Endothelial cell of umbilical vein (primary cell): ENCODE measurements at regions not wholly inside any gene's neighbourhood (a gene's known extent, or its start where the extent isn't known, plus 50 kb on each side); places are given as distances from the start of the nearest gene placed in this dataset.

Experiments
- BruUV-seq: library from RNA; stranded (reverse); fragments of 400-500 nt; replicated peaks from 2 replicates; lab custom pipeline; 2021; lab: Mats Ljungman, UMichigan
- CTCF ChIA-PET: fragments of 300-600, 350-600 bp; sonication (Branson Sonifier 250); formaldehyde crosslinking; loops from one replicate; lab custom pipeline; 2021; ENCODE audit warnings: antibody characterized with exemption, inconsistent platforms; lab: Charles Lee
- POLR2A ChIA-PET: fragments of 300-600, 350-600 bp; sonication (Branson Sonifier 250); formaldehyde crosslinking; loops from one replicate; lab custom pipeline; 2021; ENCODE audit warnings: antibody characterized with exemption, inconsistent platforms; lab: Charles Lee
- DNase-seq: peaks from one replicate; pipeline ENCODE4 v3.0.0-alpha.2; 2011; ENCODE audit warnings: low read depth, low spot score
- FAIRE-seq: peaks from 2 replicates; lab custom pipeline; 2011; peaks lifted over from hg19 to GRCh38; lab: Jason Lieb, UNC
- H2AFZ ChIP-seq: 2 replicates; pipeline ENCODE4 v1.6.0; 2012; ENCODE audit warnings: low read depth, low read length, control low read depth, inconsistent platforms
- H3K27ac ChIP-seq: 2 replicates; pipeline ENCODE4 v1.5.1; 2011; ENCODE audit warnings: low read depth, mild to moderate bottlenecking, control low read depth, low read length, moderate library complexity; ENCODE audit not compliant: insufficient read depth
- H3K27me3 ChIP-seq, 2 experiments: 2 replicates each; pipeline versions ENCODE4 v1.6.0 to v1.6.1; 2011; ENCODE audit warnings: low read length in 2 of 2, mixed read lengths in 1 of 2; ENCODE audit not compliant: control insufficient read depth in 2 of 2, insufficient read depth in 2 of 2
- H3K36me3 ChIP-seq, 2 experiments: 2 replicates in 1 of 2; 3 replicates in 1 of 2; pipeline ENCODE4 v1.5.1; 2011; ENCODE audit warnings: low read length in 2 of 2, mild to moderate bottlenecking in 1 of 2, moderate library complexity in 1 of 2; ENCODE audit not compliant: control insufficient read depth in 2 of 2, insufficient read depth in 2 of 2; ENCODE audit errors: extremely low read depth in 1 of 2
- H3K4me1 ChIP-seq: 3 replicates; pipeline ENCODE4 v1.5.1; 2011; ENCODE audit warnings: mild to moderate bottlenecking, low read length; ENCODE audit not compliant: control insufficient read depth, insufficient read depth; ENCODE audit errors: extremely low read depth
- H3K4me2 ChIP-seq: 2 replicates; pipeline ENCODE4 v1.6.1; 2011; ENCODE audit warnings: low read length, control low read depth, mixed read lengths; ENCODE audit not compliant: insufficient read depth
- H3K4me3 ChIP-seq, 3 experiments: fragments of 200-600 bp in 1 of 3; sonication (generic), shearing (Covaris generic) in 1 of 3; replicated peaks in 1 of 3; 2 replicates each; pipeline ENCODE4 v1.5.1; 2011 to 2016; ENCODE audit warnings: control low read depth in 3 of 3, low read length in 3 of 3, mild to moderate bottlenecking in 2 of 3, inconsistent platforms in 1 of 3, low read depth in 1 of 3, moderate library complexity in 1 of 3; ENCODE audit not compliant: insufficient read depth in 1 of 3
- H3K79me2 ChIP-seq: 2 replicates; pipeline ENCODE4 v1.6.0; 2012; ENCODE audit warnings: low read length, inconsistent platforms; ENCODE audit not compliant: control insufficient read depth, insufficient read depth
- H3K9ac ChIP-seq: replicated peaks from 2 replicates; pipeline ENCODE3; 2011; ENCODE audit warnings: low read length, control low read depth; ENCODE audit not compliant: insufficient read depth; ENCODE audit errors: extremely low read depth
- H3K9me1 ChIP-seq: replicated peaks from 3 replicates; pipeline ENCODE4 v1.6.0; 2011; ENCODE audit warnings: mild to moderate bottlenecking, low read length; ENCODE audit not compliant: control insufficient read depth, insufficient read depth; ENCODE audit errors: extremely low read depth
- H3K9me3 ChIP-seq: replicated peaks from 2 replicates; pipeline ENCODE4 v1.5.1; 2012; ENCODE audit warnings: low read length, inconsistent platforms; ENCODE audit not compliant: control insufficient read depth, insufficient read depth
- H4K20me1 ChIP-seq: replicated peaks from 2 replicates; pipeline ENCODE3; 2011; ENCODE audit warnings: mild to moderate bottlenecking, low read length; ENCODE audit not compliant: control insufficient read depth, insufficient read depth; ENCODE audit errors: extremely low read depth
- CTCF ChIP-seq, 2 donors: IDR thresholded peaks; 1 replicate in 1 of 2; 2 replicates in 1 of 2; pipeline ENCODE4 v1.5.1; 2011; ENCODE audit warnings: low read length in 2 of 2, mild to moderate bottlenecking in 2 of 2, moderate library complexity in 2 of 2, control low read depth in 1 of 2, inconsistent platforms in 1 of 2, low read depth in 1 of 2; ENCODE audit not compliant: insufficient read depth in 1 of 2; ENCODE audit errors: extremely low read depth in 1 of 2
- EZH2 ChIP-seq: IDR thresholded peaks from 2 replicates; pipeline ENCODE4 v1.6.1; 2012; ENCODE audit warnings: borderline replicate concordance, low read depth, mild to moderate bottlenecking, moderate library complexity, low read length, inconsistent platforms; ENCODE audit not compliant: severe bottlenecking
- FOS ChIP-seq: IDR thresholded peaks from 2 replicates; pipeline ENCODE4 v1.6.1; 2011; ENCODE audit warnings: mild to moderate bottlenecking, low read length, moderate library complexity, borderline replicate concordance; ENCODE audit not compliant: insufficient read depth
- GATA2 ChIP-seq: IDR thresholded peaks from 2 replicates; pipeline ENCODE4 v1.7.0; 2011; ENCODE audit warnings: low read depth, mild to moderate bottlenecking, moderate library complexity, mixed read lengths, low read length; ENCODE audit not compliant: insufficient read length, insufficient read depth
- JUN ChIP-seq: IDR thresholded peaks from 2 replicates; pipeline ENCODE4 v1.6.1; 2011; ENCODE audit warnings: borderline replicate concordance, low read depth; ENCODE audit not compliant: insufficient read length, insufficient read depth
- MAX ChIP-seq: IDR thresholded peaks from 2 replicates; pipeline ENCODE4 v1.6.1; 2011; ENCODE audit not compliant: insufficient read depth, insufficient read length
- MYC ChIP-seq: IDR thresholded peaks from one replicate; pipeline ENCODE4 v1.6.1; 2011; ENCODE audit warnings: mild to moderate bottlenecking, low read depth, low read length
- POLR2A ChIP-seq: IDR thresholded peaks from 2 replicates; pipeline ENCODE4 v1.6.1; 2012; ENCODE audit warnings: low read depth, mild to moderate bottlenecking, control low read depth, low read length
- POLR2AphosphoS5 ChIP-seq: IDR thresholded peaks from 2 replicates; pipeline ENCODE4 v1.6.1; 2012; ENCODE audit warnings: low read depth, mild to moderate bottlenecking, control low read depth, low read length, moderate library complexity; ENCODE audit not compliant: insufficient read depth
- dilution Hi-C: fragments of 300-500 bp; cut with MboI; formaldehyde crosslinking; loops from one replicate; pipeline ENCODE4 v1.15.0; 2019; ENCODE audit warnings: low sequenced_read_pairs; ENCODE audit not compliant: extremely low pct_ligation_motif_present
- intact Hi-C: fragments of 100-400 bp; cut with micrococcal nuclease; formaldehyde crosslinking; loops from one replicate; pipeline ENCODE4 v1.10.0; 2022

- intact Hi-C loops (no loop called here), dilution Hi-C loops (no loop called here)
- Histone ChIP-seq H4K20me1 (no peaks in the 10 kb centered on the region), H3K9me1 (no peaks in the 10 kb centered on the region), H3K27me3 (no peaks in the 10 kb centered on the region), H3K9ac (no peak overlapping the region), H3K9me3 (peaks cover 8% of the 10 kb centered on the region), H2AFZ (no peak overlapping the region), H3K27ac (no peak overlapping the region), H3K4me1 (no peaks in the 10 kb centered on the region), H3K36me3 (no peaks in the 10 kb centered on the region), H3K4me2 (no peak overlapping the region), H3K79me2 (no peaks in the 10 kb centered on the region), H3K4me3 (no peak overlapping the region)
- ChIA-PET POLR2A (no interaction called here), CTCF (no interaction called here)
- BruUV-seq, result no TSS peak
- no peak for TF ChIP-seq FOS
- no peak for TF ChIP-seq EZH2
- no peak for TF ChIP-seq POLR2A
- no peak for TF ChIP-seq MAX
- TF ChIP-seq POLR2AphosphoS5, result no peak
- TF ChIP-seq JUN, result no peak
- TF ChIP-seq MYC, result no peak
- no peak for TF ChIP-seq GATA2
- no peak for TF ChIP-seq CTCF (IDR thresholded peaks at IDR 0.05; ENCODE audit: extremely low read depth in 1 of 2, insufficient read depth in 1 of 2, low read depth in 1 of 2, low read length in 2 of 2)
- FAIRE-seq (no peak), DNase-seq (no peak)
Measured at GRCh38 chr16:17836868-17837602, 366.3 kb upstream of the XYLT1 start.
